Neuronal stem cell (in vitro differentiated cells): ENCODE measurements at regions not wholly inside any gene's neighbourhood (a gene's known extent, or its start where the extent isn't known, plus 50 kb on each side); places are given as distances from the start of the nearest gene placed in this dataset.

Experiments
- DNase-seq: peaks from one replicate; pipeline ENCODE4 v3.0.0-alpha.2; 2013; ENCODE audit warnings: low spot score
- H2AFZ ChIP-seq: one replicate; pipeline ENCODE4 v1.6.1; 2013; ENCODE audit warnings: mild to moderate bottlenecking, low read length, inconsistent platforms
- H2AK5ac ChIP-seq: 2 replicates; pipeline ENCODE4 v1.6.1; 2013; ENCODE audit warnings: low read depth, mild to moderate bottlenecking, inconsistent platforms, low read length, moderate library complexity, mixed read lengths
- H2BK120ac ChIP-seq: 2 replicates; pipeline ENCODE4 v1.6.1; 2013; ENCODE audit warnings: low read depth, mild to moderate bottlenecking, inconsistent platforms, low read length, moderate library complexity, mixed read lengths
- H2BK12ac ChIP-seq: one replicate; pipeline ENCODE4 v1.6.1; 2013; ENCODE audit warnings: low read length, inconsistent platforms
- H2BK15ac ChIP-seq: 2 replicates; pipeline ENCODE4 v1.6.1; 2013; ENCODE audit warnings: mild to moderate bottlenecking, low read length, inconsistent platforms, mixed read lengths
- H2BK5ac ChIP-seq: one replicate; pipeline ENCODE4 v1.6.1; 2013; ENCODE audit warnings: inconsistent platforms, mild to moderate bottlenecking, low read length, moderate library complexity
- H3K14ac ChIP-seq: one replicate; pipeline ENCODE4 v1.6.1; 2013; ENCODE audit warnings: low read length, inconsistent platforms
- H3K18ac ChIP-seq: 2 replicates; pipeline ENCODE4 v1.6.1; 2013; ENCODE audit warnings: low read length, inconsistent platforms
- H3K23ac ChIP-seq: 2 replicates; pipeline ENCODE4 v1.6.1; 2013; ENCODE audit warnings: low read depth, mild to moderate bottlenecking, mixed read lengths, low read length, inconsistent platforms; ENCODE audit not compliant: poor library complexity
- H3K27ac ChIP-seq: replicated peaks from 3 replicates; pipeline ENCODE4 v1.5.1; 2013; ENCODE audit warnings: low read length, inconsistent platforms
- H3K27me3 ChIP-seq, 3 experiments: 2 replicates each; pipeline ENCODE4 v1.6.1; 2013; ENCODE audit warnings: low read length in 3 of 3, mild to moderate bottlenecking in 2 of 3, inconsistent platforms in 1 of 3, low read depth in 1 of 3, mixed read lengths in 1 of 3, moderate library complexity in 1 of 3; ENCODE audit not compliant: control insufficient read depth in 3 of 3, insufficient read depth in 3 of 3
- H3K36me3 ChIP-seq, 2 donors: replicated peaks in 1 of 2; 2 replicates each; pipeline ENCODE4 v1.6.1; 2013; ENCODE audit warnings: low read length in 2 of 2; ENCODE audit not compliant: control insufficient read depth in 2 of 2, insufficient read depth in 2 of 2
- H3K4ac ChIP-seq: 2 replicates; pipeline ENCODE4 v1.6.1; 2013; ENCODE audit warnings: inconsistent platforms, mild to moderate bottlenecking, low read length, moderate library complexity
- H3K4me1 ChIP-seq, 2 donors: 1 replicate in 1 of 2; 2 replicates in 1 of 2; pipeline ENCODE4 v1.6.1; 2013; ENCODE audit warnings: low read length in 2 of 2, low read depth in 1 of 2; ENCODE audit not compliant: control insufficient read depth in 2 of 2, insufficient read depth in 1 of 2
- H3K4me2 ChIP-seq: one replicate; pipeline ENCODE4 v1.6.1; 2013; ENCODE audit warnings: mild to moderate bottlenecking, low read length, inconsistent platforms; ENCODE audit not compliant: insufficient read depth, poor library complexity, severe bottlenecking
- H3K4me3 ChIP-seq, 2 donors: 2 replicates each; pipeline ENCODE4 v1.5.1; 2013; ENCODE audit warnings: low read length in 2 of 2, mild to moderate bottlenecking in 2 of 2, inconsistent platforms in 1 of 2, moderate library complexity in 1 of 2
- H3K79me1 ChIP-seq: one replicate; pipeline ENCODE4 v1.6.1; 2013; ENCODE audit warnings: low read depth, mild to moderate bottlenecking, inconsistent platforms, low read length, moderate library complexity
- H3K9ac ChIP-seq: one replicate; pipeline ENCODE4 v1.6.1; 2013; ENCODE audit warnings: mild to moderate bottlenecking, low read depth, low read length, inconsistent platforms; ENCODE audit not compliant: poor library complexity
- H3K9me3 ChIP-seq, 2 donors: replicated peaks in 1 of 2; 2 replicates each; pipeline versions ENCODE3 to v1.6.1; 2013; ENCODE audit warnings: low read length in 2 of 2, mild to moderate bottlenecking in 2 of 2, inconsistent platforms in 1 of 2, low read depth in 1 of 2, mixed read lengths in 1 of 2, moderate library complexity in 1 of 2; ENCODE audit not compliant: control insufficient read depth in 2 of 2, insufficient read depth in 1 of 2
- H4K8ac ChIP-seq: one replicate; pipeline ENCODE4 v1.6.1; 2013; ENCODE audit warnings: low read depth, mild to moderate bottlenecking, inconsistent platforms, low read length, moderate library complexity
- H4K91ac ChIP-seq: one replicate; pipeline ENCODE4 v1.6.1; 2013; ENCODE audit warnings: low read length, low read depth, mild to moderate bottlenecking, inconsistent platforms; ENCODE audit not compliant: poor library complexity
- WGBS, 2 donors: extraction: QIAGEN DNeasy Blood & Tissue Kit; methylation state at CpG; one replicate each; pipeline ENCODE4 v1.1.7; 2013; ENCODE audit warnings: missing lambda C conversion rate in 2 of 2, mixed read lengths in 1 of 2; ENCODE audit not compliant: insufficient read length in 2 of 2, insufficient replicate concordance in 1 of 2; ENCODE audit errors: extremely low coverage in 2 of 2; 5-methylcytosine and 5-hydroxymethylcytosine counted together

DNA sequence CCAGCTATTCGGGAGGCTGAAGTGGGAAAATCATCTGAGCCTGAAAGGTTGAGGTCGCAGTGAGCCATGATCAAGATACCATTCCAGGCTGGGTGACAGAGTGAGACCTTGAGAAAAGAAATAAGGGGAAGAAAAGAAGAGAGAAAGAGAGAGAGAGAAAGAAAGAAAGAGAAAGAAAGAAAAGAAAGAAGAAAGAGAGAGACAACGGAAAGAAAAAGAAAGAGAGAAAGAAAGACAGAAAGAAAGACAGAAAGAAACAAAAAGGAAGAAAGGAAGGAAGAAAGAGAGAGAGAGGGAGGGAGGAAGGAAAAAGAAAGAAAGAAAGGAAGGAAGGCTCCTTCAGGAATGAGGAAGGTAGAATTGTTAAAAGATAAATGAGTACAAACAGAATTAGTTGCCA, 84.5 kb downstream of the RPL22L1 start:
- WGBS, 2 donors = no CpG with 5 or more reads among the region's 3 CpGs
- no peak overlapping the region for H3K27ac ChIP-seq
- H4K91ac ChIP-seq = no peak overlapping the region
- H3K14ac ChIP-seq = no peak overlapping the region
- no peak overlapping the region for H3K4me2 ChIP-seq
- no peak overlapping the region for H2AK5ac ChIP-seq
- no peak overlapping the region for H3K4me3 ChIP-seq
- H3K18ac ChIP-seq = no peak overlapping the region
- no peaks in the 10 kb centered on the region for H3K4me1 ChIP-seq
- no peak overlapping the region for H3K9ac ChIP-seq
- no peak overlapping the region for H2BK15ac ChIP-seq
- H2BK5ac ChIP-seq = no peak overlapping the region
- no peak for DNase-seq
- H2AFZ ChIP-seq = no peak overlapping the region
- H3K9me3 ChIP-seq = no peaks in the 10 kb centered on the region
- H2BK12ac ChIP-seq = no peak overlapping the region
- no peak overlapping the region for H3K4ac ChIP-seq
- no peaks in the 10 kb centered on the region for H3K27me3 ChIP-seq
- H3K23ac ChIP-seq = no peak overlapping the region
- no peaks in the 10 kb centered on the region for H3K36me3 ChIP-seq
- H4K8ac ChIP-seq = no peak overlapping the region
- H3K79me1 ChIP-seq = no peaks in the 10 kb centered on the region
- H2BK120ac ChIP-seq = no peak overlapping the region

DNA sequence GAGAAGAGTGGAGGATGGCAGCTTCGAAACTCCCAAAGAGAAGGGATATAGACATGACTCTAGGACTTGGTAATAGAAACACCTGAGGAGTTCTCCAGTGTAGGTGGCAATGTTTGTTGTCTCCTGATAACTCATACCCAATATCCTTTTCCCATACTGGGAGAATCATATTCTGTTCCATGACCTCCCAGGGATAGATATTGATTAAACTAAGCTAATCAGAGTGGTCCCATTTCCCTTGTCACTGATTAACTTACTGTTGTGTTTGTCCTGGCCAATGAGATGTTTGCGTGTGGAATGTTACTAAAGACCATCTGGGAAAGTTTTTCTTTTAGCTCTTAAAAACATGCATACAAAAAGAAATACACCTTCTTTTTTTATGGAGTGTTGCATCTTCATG, 85.6 kb downstream of the RPL22L1 start:
- Histone ChIP-seq H3K4ac (no peak overlapping the region), H2AK5ac (no peak overlapping the region), H2AFZ (no peak overlapping the region), H3K9ac (no peak overlapping the region), H3K23ac (no peak overlapping the region), H3K36me3 (no peaks in the 10 kb centered on the region), H4K8ac (no peak overlapping the region), H2BK12ac (no peak overlapping the region), H3K79me1 (no peaks in the 10 kb centered on the region), H3K4me3 (no peak overlapping the region), H2BK5ac (no peak overlapping the region), H3K27me3 (no peaks in the 10 kb centered on the region), H2BK15ac (no peak overlapping the region), H3K27ac (no peak overlapping the region), H3K9me3 (no peaks in the 10 kb centered on the region), H3K18ac (no peak overlapping the region), H4K91ac (no peak overlapping the region), H3K4me1 (no peaks in the 10 kb centered on the region), H3K14ac (no peak overlapping the region), H3K4me2 (no peak overlapping the region), H2BK120ac (no peak overlapping the region)
- no CpG with 5 or more reads among the region's 2 CpGs for WGBS, 2 donors
- no peak for DNase-seq

- H3K27me3 ChIP-seq = no peaks in the 10 kb centered on the region
- H3K18ac ChIP-seq = no peak overlapping the region
- no peak overlapping the region for H3K9ac ChIP-seq
- no peak overlapping the region for H2AK5ac ChIP-seq
- no peak overlapping the region for H2BK15ac ChIP-seq
- H3K36me3 ChIP-seq = no peaks in the 10 kb centered on the region
- no peak overlapping the region for H2BK120ac ChIP-seq
- H3K4me2 ChIP-seq = no peak overlapping the region
- no peaks in the 10 kb centered on the region for H3K79me1 ChIP-seq
- no peak overlapping the region for H3K23ac ChIP-seq
- H3K9me3 ChIP-seq = no peaks in the 10 kb centered on the region
- H4K91ac ChIP-seq = no peak overlapping the region
- H2BK12ac ChIP-seq = no peak overlapping the region
- H2AFZ ChIP-seq = no peak overlapping the region
- no peak overlapping the region for H2BK5ac ChIP-seq
- H3K14ac ChIP-seq = no peak overlapping the region
- DNase-seq = no peak
- no peak overlapping the region for H3K27ac ChIP-seq
- no peak overlapping the region for H4K8ac ChIP-seq
- no peak overlapping the region for H3K4me3 ChIP-seq
- no peak overlapping the region for H3K4ac ChIP-seq
- H3K4me1 ChIP-seq = no peaks in the 10 kb centered on the region
Observed at GRCh38 chr3:170780955-170781354, 89.0 kb downstream of the RPL22L1 start.

GRCh38 chr3:170780471-170780870, 89.5 kb downstream of the RPL22L1 start:
- Histone ChIP-seq H3K4me3 (no peak overlapping the region), H3K9me3 (no peaks in the 10 kb centered on the region), H2BK12ac (no peak overlapping the region), H2AFZ (no peak overlapping the region), H4K8ac (no peak overlapping the region), H3K23ac (no peak overlapping the region), H2AK5ac (no peak overlapping the region), H3K4me2 (no peak overlapping the region), H3K27me3 (no peaks in the 10 kb centered on the region), H3K18ac (no peak overlapping the region), H3K27ac (no peak overlapping the region), H3K4ac (no peak overlapping the region), H3K36me3 (no peaks in the 10 kb centered on the region), H3K4me1 (no peaks in the 10 kb centered on the region), H3K9ac (no peak overlapping the region), H2BK15ac (no peak overlapping the region), H3K79me1 (no peaks in the 10 kb centered on the region), H2BK5ac (no peak overlapping the region), H3K14ac (no peak overlapping the region), H2BK120ac (no peak overlapping the region), H4K91ac (no peak overlapping the region)
- DNase-seq = no peak
- no CpG with 5 or more reads among the region's 1 CpG for WGBS, 2 donors
